Spleen (tissue), 7 donors: ENCODE measurements at regions not wholly inside any gene's neighbourhood (a gene's known extent, or its start where the extent isn't known, plus 50 kb on each side); places are given as distances from the start of the nearest gene placed in this dataset.

Source experiments
- POLR2A ChIP-seq, 3 donors: fragments of 450-650 bp; IDR thresholded peaks; one replicate each; pipeline ENCODE4 v1.5.1; 2017; ENCODE audit warnings: antibody characterized with exemption in 3 of 3, mild to moderate bottlenecking in 1 of 3
- POLR2AphosphoS5 ChIP-seq, 3 donors: sonication (generic); formaldehyde crosslinking; IDR thresholded peaks; one replicate each; pipeline ENCODE4 v1.5.1; 2017; ENCODE audit warnings: antibody characterized with exemption in 3 of 3
- TF ChIP-seq, protein P1 (sequence below), 11 experiments: fragments of 200-600 bp in 7 of 11; fragments of 450-650 bp in 4 of 11; sonication (generic) in 4 of 11; IDR thresholded peaks in 8 of 11; conservative IDR thresholded peaks in 3 of 11; 1 replicate in 7 of 11; 2 replicates in 4 of 11; pipeline versions ENCODE4 v1.4.0 to v1.8.0; 2016 to 2021; ENCODE audit warnings: antibody characterized with exemption in 11 of 11, inconsistent platforms in 4 of 11, mild to moderate bottlenecking in 1 of 11
- donor health status: DM: no; HTN: no; CAD: no; lungs with moderate emphysema.
- donor health status: DM: no; HTN: no; CAD: no.
- donor health status: DM: no; HTN: no; CAD: no.

DNA sequence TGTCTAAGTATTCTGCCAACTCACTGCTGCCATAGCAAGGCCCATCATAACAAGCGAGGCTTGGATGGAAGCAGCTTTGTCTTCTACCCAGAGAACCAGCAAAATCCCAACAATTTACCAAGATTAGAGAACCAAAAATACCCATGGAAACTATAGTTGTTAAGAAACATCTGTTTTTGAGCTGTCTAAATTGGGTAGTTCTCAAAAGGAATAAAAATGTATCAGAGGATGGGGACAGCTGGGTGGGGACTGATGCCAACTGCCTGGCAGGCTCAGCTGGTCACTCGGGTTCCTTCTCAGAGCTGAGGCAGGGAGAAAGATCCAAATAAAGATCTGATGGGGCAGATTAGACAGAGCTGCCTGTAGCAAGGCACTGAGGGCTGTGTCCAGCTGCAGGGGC, 85.9 kb upstream of the GRK3 start:
- TF ChIP-seq, protein P1, sequence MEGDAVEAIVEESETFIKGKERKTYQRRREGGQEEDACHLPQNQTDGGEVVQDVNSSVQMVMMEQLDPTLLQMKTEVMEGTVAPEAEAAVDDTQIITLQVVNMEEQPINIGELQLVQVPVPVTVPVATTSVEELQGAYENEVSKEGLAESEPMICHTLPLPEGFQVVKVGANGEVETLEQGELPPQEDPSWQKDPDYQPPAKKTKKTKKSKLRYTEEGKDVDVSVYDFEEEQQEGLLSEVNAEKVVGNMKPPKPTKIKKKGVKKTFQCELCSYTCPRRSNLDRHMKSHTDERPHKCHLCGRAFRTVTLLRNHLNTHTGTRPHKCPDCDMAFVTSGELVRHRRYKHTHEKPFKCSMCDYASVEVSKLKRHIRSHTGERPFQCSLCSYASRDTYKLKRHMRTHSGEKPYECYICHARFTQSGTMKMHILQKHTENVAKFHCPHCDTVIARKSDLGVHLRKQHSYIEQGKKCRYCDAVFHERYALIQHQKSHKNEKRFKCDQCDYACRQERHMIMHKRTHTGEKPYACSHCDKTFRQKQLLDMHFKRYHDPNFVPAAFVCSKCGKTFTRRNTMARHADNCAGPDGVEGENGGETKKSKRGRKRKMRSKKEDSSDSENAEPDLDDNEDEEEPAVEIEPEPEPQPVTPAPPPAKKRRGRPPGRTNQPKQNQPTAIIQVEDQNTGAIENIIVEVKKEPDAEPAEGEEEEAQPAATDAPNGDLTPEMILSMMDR (IDR thresholded peaks at IDR 0.05 in 8 of 11, conservative IDR thresholded peaks at IDR 0.05 in 3 of 11), result no peak
- no peak for TF ChIP-seq POLR2A (IDR thresholded peaks at IDR 0.05)
- TF ChIP-seq POLR2AphosphoS5 (IDR thresholded peaks at IDR 0.05), result no peak
